Esophagus squamous epithelium (tissue), 5 donors: ENCODE measurements at regions not wholly inside any gene's neighbourhood (a gene's known extent, or its start where the extent isn't known, plus 50 kb on each side); places are given as distances from the start of the nearest gene placed in this dataset.

Experiments
- DNase-seq: peaks from one replicate; lab custom pipeline; 2025; lab: John Stamatoyannopoulos, UW
- H3K27ac ChIP-seq, 4 donors: fragments of 200-600 bp; sonication (generic); one replicate each; pipeline ENCODE4 v1.5.1; 2016 to 2019; ENCODE audit warnings: mild to moderate bottlenecking in 1 of 4
- H3K27me3 ChIP-seq, 4 donors: fragments of 200-600 bp; sonication (generic); 1 replicate in 3 of 4; 2 replicates in 1 of 4; pipeline versions ENCODE4 v1.5.1 to v1.6.0; 2017 to 2021; ENCODE audit warnings: antibody characterized with exemption in 1 of 4
- H3K36me3 ChIP-seq, 3 donors: fragments of 200-600 bp; sonication (generic); one replicate each; pipeline ENCODE4 v1.5.1; 2016 to 2019
- H3K4me1 ChIP-seq, 3 donors: fragments of 200-600 bp; sonication (generic); one replicate each; pipeline ENCODE4 v1.5.1; 2017 to 2019
- H3K4me3 ChIP-seq, 4 donors: fragments of 200-600 bp; sonication (generic); 1 replicate in 3 of 4; 2 replicates in 1 of 4; pipeline ENCODE4 v1.5.1; 2016 to 2019; ENCODE audit warnings: mild to moderate bottlenecking in 2 of 4, moderate library complexity in 1 of 4
- H3K9me3 ChIP-seq, 3 donors: fragments of 200-600 bp; sonication (generic); one replicate each; pipeline ENCODE4 v1.5.1; 2016 to 2019
- CTCF ChIP-seq, 6 experiments: fragments of 450-650 bp in 4 of 6; fragments of 200-600 bp in 2 of 6; sonication (generic) in 2 of 6; IDR thresholded peaks; one replicate each; pipeline ENCODE4 v1.5.1; 2016 to 2019; ENCODE audit warnings: antibody characterized with exemption in 6 of 6, mild to moderate bottlenecking in 4 of 6, moderate library complexity in 4 of 6
- POLR2A ChIP-seq, 4 donors: fragments of 450-650 bp; IDR thresholded peaks; one replicate each; pipeline ENCODE4 v1.6.1; 2017; ENCODE audit warnings: antibody characterized with exemption in 4 of 4, mild to moderate bottlenecking in 4 of 4, moderate library complexity in 3 of 4
- WGBS, 2 donors: methylation state at CpG; one replicate each; pipeline ENCODE4 v1.1.5; 2018; 5-methylcytosine and 5-hydroxymethylcytosine counted together
- intact Hi-C: fragments of 100-400 bp; cut with DNase I; formaldehyde crosslinking; loops from one replicate; pipeline ENCODE4 v1.15.0; 2022
- donor health status: DM: yes; HTN: yes; CAD: no.

DNA sequence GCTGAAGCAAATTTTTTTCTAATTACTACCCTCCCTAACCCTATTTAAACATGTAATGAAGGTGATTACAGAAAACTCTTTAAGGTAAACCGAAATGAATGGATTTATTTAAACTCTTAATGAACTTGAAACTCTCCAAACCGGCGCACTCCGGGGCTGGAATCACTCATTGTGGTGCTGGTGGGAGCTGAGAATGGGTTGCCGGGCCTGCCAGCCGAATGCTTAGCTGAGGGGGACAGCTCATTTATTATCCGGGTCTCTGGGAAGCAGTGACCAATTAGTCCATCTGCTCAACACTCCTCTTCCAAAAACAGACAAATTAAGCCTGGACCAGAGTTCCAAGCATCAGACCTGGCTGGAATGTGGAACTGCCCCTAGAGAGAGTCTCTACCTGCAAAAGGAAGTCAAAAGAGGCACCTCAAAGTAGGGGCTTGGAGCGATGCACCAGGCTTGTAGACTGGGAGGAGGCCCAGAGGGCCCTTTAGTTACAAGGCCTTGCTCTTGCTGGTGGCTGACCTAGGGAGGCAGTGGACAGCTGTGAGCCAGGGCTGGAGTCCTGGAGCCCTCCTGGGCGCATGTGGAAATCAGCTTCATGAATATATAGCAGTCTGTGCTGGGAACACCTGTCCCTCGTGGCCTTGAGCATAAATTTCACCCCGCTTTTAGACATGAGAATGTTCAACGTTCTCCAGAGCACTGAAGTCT lies 320.7 kb downstream of the AJAP1 start:
- H3K4me3 ChIP-seq: no peak overlapping the region
- H3K27ac ChIP-seq: no peak overlapping the region
- intact Hi-C loops: no loop called here
- no peak for DNase-seq
- WGBS, 2 donors: 80 to 82% methylated on average over 11 to 12 of the region's 12 CpGs
- H3K27me3 ChIP-seq: peaks cover 0 to 40% (median 0%) of the 10 kb centered on the region in 4 donors
- H3K9me3 ChIP-seq: no peaks in the 10 kb centered on the region
- H3K4me1 ChIP-seq: no peaks in the 10 kb centered on the region
- no peaks in the 10 kb centered on the region for H3K36me3 ChIP-seq
- TF ChIP-seq CTCF (IDR thresholded peaks at IDR 0.05) (no peak), POLR2A (IDR thresholded peaks at IDR 0.05) (no peak)

- no peaks in the 10 kb centered on the region for H3K4me1 ChIP-seq
- no peak overlapping the region for H3K4me3 ChIP-seq
- 88 to 100% methylated on average over 2 to 6 of the region's 10 CpGs for WGBS, 2 donors
- no peak for TF ChIP-seq CTCF (IDR thresholded peaks at IDR 0.05)
- TF ChIP-seq POLR2A (IDR thresholded peaks at IDR 0.05): no peak
- peaks cover 0 to 25% (median 0%) of the 10 kb centered on the region in 4 donors for H3K27me3 ChIP-seq
- no peaks in the 10 kb centered on the region for H3K36me3 ChIP-seq
- intact Hi-C loops: no loop called here
- H3K27ac ChIP-seq: no peak overlapping the region
- DNase-seq: no peak
- H3K9me3 ChIP-seq: no peaks in the 10 kb centered on the region
These were observed 318.9 kb downstream of the AJAP1 start for GRCh38 chr1:4973341-4973740.

DNA sequence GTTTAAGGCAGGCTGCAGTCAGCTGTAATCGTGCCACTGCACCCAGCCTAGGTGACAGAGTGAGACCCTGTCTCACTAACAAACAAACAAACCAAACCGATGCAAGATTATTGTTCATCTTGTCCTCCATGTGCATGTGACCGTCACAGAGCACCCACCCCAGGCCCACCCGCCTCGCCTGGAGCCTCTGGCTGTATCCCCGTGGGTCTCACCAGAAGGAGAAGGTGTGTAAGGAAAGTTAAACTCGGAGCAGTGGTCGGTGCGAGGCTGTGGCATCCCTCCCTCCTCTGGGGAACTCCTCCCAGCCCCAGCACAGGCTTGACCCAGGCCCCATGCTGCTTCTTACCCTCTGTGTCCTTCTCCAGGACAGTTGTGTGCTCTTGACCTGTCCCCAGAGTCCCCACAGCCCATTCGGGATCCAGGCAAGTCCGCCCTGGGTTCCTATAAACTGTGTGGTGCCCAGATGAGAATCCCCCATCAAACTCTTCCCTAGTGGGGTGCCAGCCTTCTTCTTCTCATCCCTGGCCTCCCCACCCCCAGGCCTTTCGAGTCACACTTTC lies 318.4 kb downstream of the AJAP1 start:
- H3K4me3 ChIP-seq: no peak overlapping the region
- intact Hi-C loops: no loop called here
- no peak overlapping the region for H3K27ac ChIP-seq

DNA sequence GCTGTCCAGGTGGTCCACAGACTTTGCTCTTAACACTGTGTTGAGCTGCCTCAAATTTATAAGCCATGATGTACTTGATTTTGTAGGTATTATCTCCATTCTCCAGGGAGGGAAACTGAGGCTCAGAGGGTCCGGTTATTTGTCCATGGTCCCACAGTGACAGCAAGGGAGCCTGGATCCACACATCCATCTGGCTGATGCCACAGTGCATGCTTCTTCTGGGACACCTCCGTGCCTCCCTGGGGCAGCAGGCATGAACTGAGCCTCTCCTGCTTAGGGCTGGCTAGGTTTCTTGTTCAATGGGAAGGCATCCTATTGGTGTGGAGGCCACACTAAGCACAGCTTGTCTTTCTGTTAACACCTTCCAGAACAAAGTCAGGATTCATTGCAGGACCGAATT lies 317.3 kb downstream of the AJAP1 start:
- DNase-seq: no peak
- 90 to 94% methylated on average over 1 to 2 of the region's 3 CpGs for WGBS, 2 donors

More for the DNA sequence above, 318.4 kb downstream of the AJAP1 start:
- Histone ChIP-seq H3K4me1 (no peaks in the 10 kb centered on the region), H3K36me3 (no peaks in the 10 kb centered on the region), H3K27me3 (peaks cover 0 to 23% (median 0%) of the 10 kb centered on the region in 4 donors), H3K9me3 (no peaks in the 10 kb centered on the region)
- 58 to 71% methylated on average over 4 to 12 of the region's 12 CpGs for WGBS, 2 donors
- DNase-seq: no peak
- TF ChIP-seq POLR2A (IDR thresholded peaks at IDR 0.05) (no peak), CTCF (IDR thresholded peaks at IDR 0.05) (no peak)

More for the DNA sequence above, 317.3 kb downstream of the AJAP1 start:
- TF ChIP-seq CTCF (IDR thresholded peaks at IDR 0.05) (no peak), POLR2A (IDR thresholded peaks at IDR 0.05) (no peak)
- Histone ChIP-seq H3K4me1 (no peaks in the 10 kb centered on the region), H3K36me3 (no peaks in the 10 kb centered on the region), H3K4me3 (no peak overlapping the region), H3K27ac (no peak overlapping the region), H3K27me3 (peaks cover 0 to 12% (median 0%) of the 10 kb centered on the region in 4 donors), H3K9me3 (no peaks in the 10 kb centered on the region)
- intact Hi-C loops: no loop called here
